Lower leg skin (tissue), 4 donors: ENCODE measurements at regions not wholly inside any gene's neighbourhood (a gene's known extent, or its start where the extent isn't known, plus 50 kb on each side); places are given as distances from the start of the nearest gene placed in this dataset.

Source experiments
- DNase-seq, 2 donors: peaks; one replicate each; pipeline ENCODE4 v3.0.0-alpha.2; 2019; ENCODE audit warnings: low spot score in 2 of 2
- H3K4me3 ChIP-seq: fragments of 200-600 bp; sonication (generic); 2 replicates; pipeline ENCODE4 v1.5.1; 2017; ENCODE audit warnings: mild to moderate bottlenecking, low read depth; ENCODE audit not compliant: poor library complexity, severe bottlenecking
- CTCF ChIP-seq, 3 donors: fragments of 450-650 bp; IDR thresholded peaks; one replicate each; pipeline ENCODE4 v1.5.1; 2016; ENCODE audit warnings: antibody characterized with exemption in 3 of 3, mild to moderate bottlenecking in 3 of 3, moderate library complexity in 2 of 3
- POLR2A ChIP-seq, 2 donors: fragments of 450-650 bp; IDR thresholded peaks; one replicate each; pipeline ENCODE4 v1.6.1; 2016 to 2017; ENCODE audit warnings: antibody characterized with exemption in 2 of 2, mild to moderate bottlenecking in 1 of 2, moderate library complexity in 1 of 2
- WGBS, 2 donors: methylation state at CpG; one replicate each; pipeline ENCODE4 v1.1.5; 2018; 5-methylcytosine and 5-hydroxymethylcytosine counted together
- intact Hi-C: fragments of 100-400 bp; cut with DNase I; formaldehyde crosslinking; loops from one replicate; pipeline ENCODE4 v1.15.0; 2023; ENCODE audit warnings: low total_unique reads

- TF ChIP-seq CTCF (IDR thresholded peaks at IDR 0.05) = no peak
- TF ChIP-seq POLR2A (IDR thresholded peaks at IDR 0.05) = no peak
- no peak for DNase-seq
- intact Hi-C loops = no loop called here
- H3K4me3 ChIP-seq = no peak overlapping the region
Observed at GRCh38 chr17:12459736-12460135, 206.0 kb upstream of the MYOCD start.

DNA sequence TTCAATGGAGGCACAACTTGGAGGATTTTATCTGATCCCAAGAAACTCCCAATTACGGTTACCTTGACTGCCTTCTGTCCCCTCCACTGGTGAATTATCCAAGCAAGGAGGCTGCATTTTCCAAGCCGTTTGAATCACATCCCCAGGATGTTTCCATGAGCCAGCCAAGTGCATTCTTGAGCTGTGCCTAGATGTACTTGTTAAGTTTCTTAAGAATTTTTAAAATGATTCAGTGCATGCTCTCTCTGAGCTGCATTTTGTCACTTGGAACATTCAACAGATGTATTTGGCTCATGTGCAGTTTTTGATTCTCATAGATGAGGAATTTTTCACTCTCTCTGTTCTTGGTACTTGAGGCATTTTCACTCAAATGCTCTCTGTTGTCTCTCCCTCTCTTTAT lies 202.6 kb upstream of the MYOCD start:
- H3K4me3 ChIP-seq = no peak overlapping the region
- TF ChIP-seq POLR2A (IDR thresholded peaks at IDR 0.05) (no peak), CTCF (IDR thresholded peaks at IDR 0.05) (no peak)
- DNase-seq = no peak
- intact Hi-C loops = no loop called here
- 51 to 60% methylated on average over 2 of the region's 2 CpGs for whole genome bisulfite sequencing, 2 donors

- WGBS, 2 donors = 85% methylated on average over 7 of the region's 7 CpGs
- no peak overlapping the region for H3K4me3 ChIP-seq
- no peak for TF ChIP-seq CTCF (IDR thresholded peaks at IDR 0.05)
- no peak for TF ChIP-seq POLR2A (IDR thresholded peaks at IDR 0.05)
- intact Hi-C loops = no loop called here
- DNase-seq = no peak
Observed at GRCh38 chr17:12472252-12473173, 193.2 kb upstream of the MYOCD start.

DNA sequence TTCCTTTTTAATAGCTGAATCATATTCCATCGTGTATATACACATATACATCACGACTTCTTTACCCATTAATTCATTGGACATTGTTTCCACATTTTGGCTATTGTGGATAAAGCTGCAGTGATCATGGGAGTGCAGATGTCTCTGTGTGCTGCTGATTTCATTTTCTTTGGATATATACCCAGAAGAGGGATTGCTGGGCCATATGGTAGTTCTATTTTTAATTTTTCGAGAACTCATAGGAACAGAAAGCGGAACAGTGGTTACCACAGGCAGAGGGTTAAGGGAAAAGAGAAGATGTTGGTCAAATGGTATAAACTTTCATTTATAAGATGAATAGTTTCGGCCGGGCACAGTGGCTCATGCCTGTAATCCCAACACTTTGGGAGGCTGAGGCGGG lies 187.4 kb upstream of the MYOCD start:
- no peak for DNase-seq
- no peak overlapping the region for H3K4me3 ChIP-seq
- WGBS, 2 donors = 92% methylated on average over 7 of the region's 7 CpGs
- intact Hi-C loops = no loop called here
- no peak for TF ChIP-seq CTCF (IDR thresholded peaks at IDR 0.05)
- no peak for TF ChIP-seq POLR2A (IDR thresholded peaks at IDR 0.05)

DNA sequence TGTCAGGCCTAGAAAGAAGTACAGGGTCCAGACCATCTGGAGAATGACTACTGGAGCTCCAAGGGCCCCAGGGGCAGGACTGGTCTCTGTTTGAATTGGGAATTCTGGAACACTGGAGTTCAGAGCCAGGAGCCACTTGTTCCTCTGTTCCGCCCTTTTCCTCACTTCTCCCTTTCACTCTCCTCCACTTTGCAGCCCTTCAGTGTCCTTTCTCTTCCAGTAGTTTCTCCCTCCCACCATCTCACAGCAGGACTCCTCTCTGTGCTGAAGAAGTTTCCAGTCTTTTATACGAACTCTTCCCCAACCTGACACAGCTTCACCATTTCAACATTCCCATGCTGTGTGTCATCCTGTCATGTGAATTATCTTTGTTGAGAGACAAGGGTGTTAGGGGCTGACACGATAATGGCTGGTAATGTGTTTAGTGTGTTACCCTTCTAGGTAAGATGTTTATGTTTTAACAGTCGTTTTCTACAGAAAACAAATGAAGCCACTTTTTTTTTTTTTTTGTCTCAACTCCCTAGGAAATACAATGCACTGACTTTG lies 180.3 kb upstream of the MYOCD start:
- WGBS, 2 donors = 63 to 65% methylated on average over 4 of the region's 4 CpGs
- no peak for DNase-seq
- intact Hi-C loops = no loop called here

More for the DNA sequence above, 180.3 kb upstream of the MYOCD start:
- no peak overlapping the region for H3K4me3 ChIP-seq
- TF ChIP-seq CTCF (IDR thresholded peaks at IDR 0.05) = no peak
- TF ChIP-seq POLR2A (IDR thresholded peaks at IDR 0.05) = no peak
